HepG2 (cell line): ENCODE measurements at regions not wholly inside any gene's neighbourhood (a gene's known extent, or its start where the extent isn't known, plus 50 kb on each side); places are given as distances from the start of the nearest gene placed in this dataset.
A peak's percentile ranks its signal among the peaks of the same experiment; 100 is the strongest.

Experiments used
- ATAC-seq: fragments of 200-7000 bp; cut with Tn5 transposase; 3 replicates; pipeline ENCODE4 v1.9.1; 2020; ENCODE audit warnings: mild to moderate bottlenecking, moderate library complexity
- BruUV-seq: library from RNA; stranded (reverse); fragments of 400-500 nt; replicated peaks from 2 replicates; lab custom pipeline; 2021; lab: Mats Ljungman, UMichigan
- CTCF ChIA-PET: fragments of 300-600 bp; formaldehyde crosslinking; extraction: SDS; loops from one replicate; lab custom pipeline; 2021; ENCODE audit warnings: low total read pairs, inconsistent platforms, low intra/inter-chr PET ratio; lab: Yijun Ruan, JAX
- POLR2A ChIA-PET: fragments of 350-600 bp; sonication (Branson Sonifier 250); formaldehyde crosslinking; loops from one replicate; lab custom pipeline; 2020; ENCODE audit warnings: antibody characterized with exemption, inconsistent platforms; lab: Yijun Ruan, JAX
- DNase-seq: peaks from one replicate; pipeline ENCODE4 v3.0.0-alpha.2; 2015; ENCODE audit warnings: low spot score
- FAIRE-seq: peaks from 3 replicates; lab custom pipeline; 2011; peaks lifted over from hg19 to GRCh38; lab: Jason Lieb, UNC
- H2AFZ ChIP-seq: one replicate; pipeline ENCODE4 v1.6.1; 2011; ENCODE audit warnings: low read length, inconsistent platforms
- H3K27ac ChIP-seq: fragments of 300-600 bp; 3 replicates; pipeline ENCODE4 v1.8.0; 2011; ENCODE audit warnings: mixed run types, mild to moderate bottlenecking, mixed read lengths, low read length, inconsistent platforms; ENCODE audit not compliant: insufficient read depth; ENCODE audit errors: extremely low read length
- H3K27me3 ChIP-seq, 2 experiments: fragments of 200-600 bp in 1 of 2; 2 replicates in 1 of 2; 3 replicates in 1 of 2; pipeline versions ENCODE4 v1.6.0 to v1.8.0; 2011; ENCODE audit warnings: low read length in 2 of 2, mild to moderate bottlenecking in 2 of 2, moderate library complexity in 2 of 2, inconsistent platforms in 1 of 2; ENCODE audit not compliant: insufficient read depth in 2 of 2, control insufficient read depth in 1 of 2
- H3K36me3 ChIP-seq, 2 experiments: fragments of 200-600 bp in 1 of 2; replicated peaks in 1 of 2; 2 replicates in 1 of 2; 3 replicates in 1 of 2; pipeline versions ENCODE4 v1.5.1 to v1.8.0; 2011; ENCODE audit warnings: low read length in 2 of 2, inconsistent platforms in 1 of 2; ENCODE audit not compliant: insufficient read depth in 2 of 2, control insufficient read depth in 1 of 2
- H3K4me1 ChIP-seq: 2 replicates; pipeline ENCODE4 v1.5.1; 2012; ENCODE audit warnings: low read length, inconsistent platforms; ENCODE audit not compliant: insufficient read depth
- H3K4me2 ChIP-seq: 2 replicates; pipeline ENCODE4 v1.6.0; 2011; ENCODE audit warnings: low read depth, low read length, inconsistent platforms
- H3K4me3 ChIP-seq, 3 experiments: fragments of 200-600 bp in 1 of 3; sonication (generic), shearing (Covaris generic) in 1 of 3; replicated peaks in 1 of 3; 2 replicates each; pipeline ENCODE4 v1.5.1; 2011 to 2016; ENCODE audit warnings: low read length in 3 of 3, inconsistent platforms in 2 of 3, low read depth in 2 of 3, mild to moderate bottlenecking in 2 of 3, control low read depth in 1 of 3, mixed read lengths in 1 of 3; ENCODE audit not compliant: insufficient read depth in 1 of 3
- H3K79me2 ChIP-seq: one replicate; pipeline ENCODE4 v1.6.1; 2011; ENCODE audit warnings: low read length, inconsistent platforms; ENCODE audit not compliant: insufficient read depth
- H3K9ac ChIP-seq: 2 replicates; pipeline ENCODE4 v1.6.0; 2011; ENCODE audit warnings: mild to moderate bottlenecking, low read depth, low read length, inconsistent platforms; ENCODE audit not compliant: insufficient read depth
- H3K9me3 ChIP-seq: 2 replicates; pipeline ENCODE4 v1.5.1; 2012; ENCODE audit warnings: mild to moderate bottlenecking, low read length
- H4K20me1 ChIP-seq: 2 replicates; pipeline ENCODE4 v1.6.0; 2011; ENCODE audit warnings: inconsistent platforms, mild to moderate bottlenecking, low read length, moderate library complexity; ENCODE audit not compliant: insufficient read depth
- GZF1 ChIP-seq: sonication (generic); formaldehyde crosslinking; IDR thresholded peaks from 2 replicates; pipeline ENCODE4 v1.5.1; 2020; ENCODE audit warnings: mild to moderate bottlenecking, missing genetic modification reagents
- HOXA7 ChIP-seq: sonication (generic); formaldehyde crosslinking; IDR thresholded peaks from 2 replicates; pipeline ENCODE4 v1.8.1; 2022; ENCODE audit warnings: mild to moderate bottlenecking, missing genetic modification reagents, moderate library complexity
- KLF13 ChIP-seq: sonication (generic); formaldehyde crosslinking; IDR thresholded peaks from 2 replicates; pipeline ENCODE4 v1.4.0; 2020; ENCODE audit warnings: mild to moderate bottlenecking, missing genetic modification reagents
- MNT ChIP-seq: fragments of 450-650 bp; IDR thresholded peaks from 2 replicates; pipeline ENCODE4 v1.6.1; 2016
- NFATC3 ChIP-seq: sonication (generic); formaldehyde crosslinking; IDR thresholded peaks from 2 replicates; pipeline ENCODE4 v1.5.1; 2020; ENCODE audit warnings: mild to moderate bottlenecking, missing genetic modification reagents
- NR2C2 ChIP-seq: sonication (generic); formaldehyde crosslinking; IDR thresholded peaks from 2 replicates; pipeline ENCODE4 v1.4.0; 2020; ENCODE audit warnings: missing genetic modification reagents, mild to moderate bottlenecking, moderate library complexity, borderline replicate concordance
- PBX2 ChIP-seq: IDR thresholded peaks from 2 replicates; pipeline ENCODE4 v1.6.1; 2016; ENCODE audit warnings: control low read depth
- ZNF790 ChIP-seq: sonication (generic); formaldehyde crosslinking; IDR thresholded peaks from 2 replicates; pipeline ENCODE4 v1.8.0; 2022; ENCODE audit warnings: missing genetic modification reagents, mild to moderate bottlenecking, borderline replicate concordance
- WGBS: methylation state at CpG from one replicate; pipeline ENCODE4 v1.1.6; 2017; ENCODE audit warnings: low lambda C conversion rate; 5-methylcytosine and 5-hydroxymethylcytosine counted together
- in situ Hi-C: cut with HindIII; loops from 2 replicates; pipeline ENCODE4 v1.10.0; 2017; ENCODE audit warnings: low pct_unique_long_range_greater_than_20kb; ENCODE audit not compliant: extremely low pct_ligation_motif_present
- intact Hi-C: fragments of 100-400 bp; cut with micrococcal nuclease; formaldehyde crosslinking; loops from one replicate; pipeline ENCODE4 v1.10.0; 2022; ENCODE audit not compliant: unreplicated experiment
- TF ChIP-seq, protein P1 (sequence below): IDR thresholded peaks from 2 replicates; pipeline ENCODE4 v1.6.1; 2016; ENCODE audit warnings: missing compliant biosample characterization, missing genetic modification reagents, borderline replicate concordance

- no peak overlapping the region for H2AFZ ChIP-seq
- H3K27me3 ChIP-seq, result no peaks in the 10 kb centered on the region
- intact Hi-C loops, result no loop called here
- H4K20me1 ChIP-seq, result no peaks in the 10 kb centered on the region
- no peaks in the 10 kb centered on the region for H3K4me1 ChIP-seq
- no peak for TF ChIP-seq PBX2 (CRISPR knock-in tag)
- TF ChIP-seq NFATC3 (CRISPR knock-in tag), result no peak
- TF ChIP-seq, protein P1, sequence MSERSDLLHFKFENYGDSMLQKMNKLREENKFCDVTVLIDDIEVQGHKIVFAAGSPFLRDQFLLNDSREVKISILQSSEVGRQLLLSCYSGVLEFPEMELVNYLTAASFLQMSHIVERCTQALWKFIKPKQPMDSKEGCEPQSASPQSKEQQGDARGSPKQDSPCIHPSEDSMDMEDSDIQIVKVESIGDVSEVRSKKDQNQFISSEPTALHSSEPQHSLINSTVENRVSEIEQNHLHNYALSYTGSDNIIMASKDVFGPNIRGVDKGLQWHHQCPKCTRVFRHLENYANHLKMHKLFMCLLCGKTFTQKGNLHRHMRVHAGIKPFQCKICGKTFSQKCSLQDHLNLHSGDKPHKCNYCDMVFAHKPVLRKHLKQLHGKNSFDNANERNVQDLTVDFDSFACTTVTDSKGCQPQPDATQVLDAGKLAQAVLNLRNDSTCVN, result no peak
- DNase-seq, result no peak
- no peaks in the 10 kb centered on the region for H3K36me3 ChIP-seq
- ATAC-seq, result no peak
- no peaks in the 10 kb centered on the region for H3K79me2 ChIP-seq
- no peak for FAIRE-seq
- CTCF ChIA-PET, result no interaction called here
- no peak overlapping the region for H3K27ac ChIP-seq
- WGBS, result 96% methylated on average over 4 of the region's 4 CpGs
- POLR2A ChIA-PET, result interaction anchor here (1.4 kb wide), 1 partner anchor 20 kb away, joined by 3 read pairs; no protein-coding TSS in a partner anchor
- no peak overlapping the region for H3K9ac ChIP-seq
- in situ Hi-C loops, result no loop called here
- H3K4me2 ChIP-seq, result no peak overlapping the region
- H3K9me3 ChIP-seq, result peaks cover 4% of the 10 kb centered on the region; the same call in 1 of the 2 replicates
- no TSS peak for BruUV-seq
- no peak overlapping the region for H3K4me3 ChIP-seq
Measured at GRCh38 chr4:123575291-123575690, 178.7 kb downstream of the SPRY1 start.

DNA sequence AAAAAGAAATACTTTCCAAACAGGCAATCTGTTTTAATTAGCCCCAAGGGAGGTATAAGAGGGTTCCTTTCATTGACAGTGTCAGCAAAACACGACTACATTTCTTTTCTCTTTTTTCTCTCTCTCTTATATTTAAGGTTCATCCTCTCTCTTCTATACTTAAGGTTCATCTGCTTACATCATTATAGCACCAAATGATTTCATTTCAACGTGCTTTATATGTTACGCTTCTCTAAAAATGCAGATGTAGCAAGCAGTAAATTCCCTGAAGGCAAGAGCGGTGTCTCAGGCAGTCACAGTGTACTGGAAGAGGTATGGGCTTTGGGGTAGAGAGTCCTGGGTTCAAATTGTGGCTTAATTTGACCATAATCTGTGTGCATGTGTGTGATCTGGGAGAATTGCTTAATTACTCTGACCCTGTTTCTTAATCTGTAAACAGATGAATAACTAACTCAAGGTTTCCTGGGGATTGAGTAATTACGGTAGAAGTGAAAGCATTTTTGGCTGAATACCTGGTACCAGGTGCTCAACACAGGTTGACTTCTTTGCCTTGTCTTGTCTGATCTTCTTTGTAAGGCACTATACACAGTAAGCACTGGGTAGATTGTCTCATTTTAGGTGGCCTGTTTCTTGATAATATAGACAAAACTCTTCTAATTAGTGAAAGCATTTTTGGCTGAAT is 180.8 kb downstream of the SPRY1 start:
- in situ Hi-C loops, result no loop called here
- Histone ChIP-seq H3K9me3 (peaks cover 17% of the 10 kb centered on the region), H3K27me3 (no peaks in the 10 kb centered on the region)
- no peak for ATAC-seq
- no peak for TF ChIP-seq ZNF790 (CRISPR knock-in tag)
- no peak for TF ChIP-seq NR2C2 (CRISPR knock-in tag)
- TF ChIP-seq HOXA7, result no peak
- TF ChIP-seq KLF13 (CRISPR knock-in tag), result no peak
- 0 out of 2 replicates have a peak, but pooled peaks have one; percentile 46 for TF ChIP-seq GZF1 (CRISPR knock-in tag)
- TF ChIP-seq MNT, result no peak
- TF ChIP-seq, all 625 proteins: peak for 1
- no TSS peak for BruUV-seq
- no peak for FAIRE-seq
- no peak overlapping the region for H3K9ac ChIP-seq
- WGBS, result 89% methylated on average over 5 of the region's 5 CpGs
- H3K4me2 ChIP-seq, result no peak overlapping the region
- no peaks in the 10 kb centered on the region for H4K20me1 ChIP-seq
- H3K27ac ChIP-seq, result no peak overlapping the region
- no peaks in the 10 kb centered on the region for H3K36me3 ChIP-seq
- no peaks in the 10 kb centered on the region for H3K4me1 ChIP-seq
- H3K4me3 ChIP-seq, result no peak overlapping the region
- H3K79me2 ChIP-seq, result no peaks in the 10 kb centered on the region
- no peak for DNase-seq
- intact Hi-C loops, result no loop called here
- H2AFZ ChIP-seq, result no peak overlapping the region
- CTCF ChIA-PET, result interaction anchor here (1.2 kb wide), 1 partner anchor 13 kb away, joined by 3 read pairs; no protein-coding TSS in a partner anchor
- POLR2A ChIA-PET, result no interaction called here
